HepG2 (cell line): ENCODE measurements at regions not wholly inside any gene's neighbourhood (a gene's known extent, or its start where the extent isn't known, plus 50 kb on each side); places are given as distances from the start of the nearest gene placed in this dataset.

Source experiments
- ATAC-seq: fragments of 200-7000 bp; cut with Tn5 transposase; 3 replicates; pipeline ENCODE4 v1.9.1; 2020; ENCODE audit warnings: mild to moderate bottlenecking, moderate library complexity
- BruUV-seq: library from RNA; stranded (reverse); fragments of 400-500 nt; replicated peaks from 2 replicates; lab custom pipeline; 2021; lab: Mats Ljungman, UMichigan
- CTCF ChIA-PET: fragments of 300-600 bp; formaldehyde crosslinking; extraction: SDS; loops from one replicate; lab custom pipeline; 2021; ENCODE audit warnings: low total read pairs, inconsistent platforms, low intra/inter-chr PET ratio; lab: Yijun Ruan, JAX
- POLR2A ChIA-PET: fragments of 350-600 bp; sonication (Branson Sonifier 250); formaldehyde crosslinking; loops from one replicate; lab custom pipeline; 2020; ENCODE audit warnings: antibody characterized with exemption, inconsistent platforms; lab: Yijun Ruan, JAX
- DNase-seq: peaks from one replicate; pipeline ENCODE4 v3.0.0-alpha.2; 2015; ENCODE audit warnings: low spot score
- FAIRE-seq: peaks from 3 replicates; lab custom pipeline; 2011; peaks lifted over from hg19 to GRCh38; lab: Jason Lieb, UNC
- H2AFZ ChIP-seq: one replicate; pipeline ENCODE4 v1.6.1; 2011; ENCODE audit warnings: low read length, inconsistent platforms
- H3K27ac ChIP-seq: fragments of 300-600 bp; 3 replicates; pipeline ENCODE4 v1.8.0; 2011; ENCODE audit warnings: mixed run types, mild to moderate bottlenecking, mixed read lengths, low read length, inconsistent platforms; ENCODE audit not compliant: insufficient read depth; ENCODE audit errors: extremely low read length
- H3K27me3 ChIP-seq, 2 experiments: fragments of 200-600 bp in 1 of 2; 2 replicates in 1 of 2; 3 replicates in 1 of 2; pipeline versions ENCODE4 v1.6.0 to v1.8.0; 2011; ENCODE audit warnings: low read length in 2 of 2, mild to moderate bottlenecking in 2 of 2, moderate library complexity in 2 of 2, inconsistent platforms in 1 of 2; ENCODE audit not compliant: insufficient read depth in 2 of 2, control insufficient read depth in 1 of 2
- H3K36me3 ChIP-seq, 2 experiments: fragments of 200-600 bp in 1 of 2; replicated peaks in 1 of 2; 2 replicates in 1 of 2; 3 replicates in 1 of 2; pipeline versions ENCODE4 v1.5.1 to v1.8.0; 2011; ENCODE audit warnings: low read length in 2 of 2, inconsistent platforms in 1 of 2; ENCODE audit not compliant: insufficient read depth in 2 of 2, control insufficient read depth in 1 of 2
- H3K4me1 ChIP-seq: 2 replicates; pipeline ENCODE4 v1.5.1; 2012; ENCODE audit warnings: low read length, inconsistent platforms; ENCODE audit not compliant: insufficient read depth
- H3K4me2 ChIP-seq: 2 replicates; pipeline ENCODE4 v1.6.0; 2011; ENCODE audit warnings: low read depth, low read length, inconsistent platforms
- H3K4me3 ChIP-seq, 3 experiments: fragments of 200-600 bp in 1 of 3; sonication (generic), shearing (Covaris generic) in 1 of 3; replicated peaks in 1 of 3; 2 replicates each; pipeline ENCODE4 v1.5.1; 2011 to 2016; ENCODE audit warnings: low read length in 3 of 3, inconsistent platforms in 2 of 3, low read depth in 2 of 3, mild to moderate bottlenecking in 2 of 3, control low read depth in 1 of 3, mixed read lengths in 1 of 3; ENCODE audit not compliant: insufficient read depth in 1 of 3
- H3K79me2 ChIP-seq: one replicate; pipeline ENCODE4 v1.6.1; 2011; ENCODE audit warnings: low read length, inconsistent platforms; ENCODE audit not compliant: insufficient read depth
- H3K9ac ChIP-seq: 2 replicates; pipeline ENCODE4 v1.6.0; 2011; ENCODE audit warnings: mild to moderate bottlenecking, low read depth, low read length, inconsistent platforms; ENCODE audit not compliant: insufficient read depth
- H3K9me3 ChIP-seq: 2 replicates; pipeline ENCODE4 v1.5.1; 2012; ENCODE audit warnings: mild to moderate bottlenecking, low read length
- H4K20me1 ChIP-seq: 2 replicates; pipeline ENCODE4 v1.6.0; 2011; ENCODE audit warnings: inconsistent platforms, mild to moderate bottlenecking, low read length, moderate library complexity; ENCODE audit not compliant: insufficient read depth
- AHDC1 ChIP-seq: sonication (generic); formaldehyde crosslinking; IDR thresholded peaks from 2 replicates; pipeline ENCODE4 v1.5.1; 2020; ENCODE audit warnings: mild to moderate bottlenecking, missing genetic modification reagents, borderline replicate concordance
- CENPX ChIP-seq: sonication (generic); formaldehyde crosslinking; IDR thresholded peaks from 2 replicates; pipeline ENCODE4 v1.9.0; 2021; ENCODE audit warnings: mild to moderate bottlenecking, missing genetic modification reagents, moderate library complexity
- EEA1 ChIP-seq: sonication (generic); formaldehyde crosslinking; IDR thresholded peaks from 2 replicates; pipeline ENCODE4 v1.5.1; 2020; ENCODE audit warnings: mild to moderate bottlenecking, missing genetic modification reagents, borderline replicate concordance
- FOSL2 ChIP-seq: sonication (generic); formaldehyde crosslinking; IDR thresholded peaks from 2 replicates; pipeline ENCODE4 v1.4.0; 2020; ENCODE audit warnings: missing genetic modification reagents
- GATAD2A ChIP-seq: IDR thresholded peaks from 2 replicates; pipeline ENCODE4 v1.6.1; 2016
- PHF8 ChIP-seq: sonication (generic); formaldehyde crosslinking; IDR thresholded peaks from 2 replicates; pipeline ENCODE4 v1.5.0; 2020; ENCODE audit warnings: missing genetic modification reagents
- PRMT3 ChIP-seq: sonication (generic); formaldehyde crosslinking; IDR thresholded peaks from 2 replicates; pipeline ENCODE4 v1.8.1; 2022; ENCODE audit warnings: low read depth, mild to moderate bottlenecking, moderate library complexity, missing genetic modification reagents, borderline replicate concordance
- THAP11 ChIP-seq: IDR thresholded peaks from 2 replicates; pipeline ENCODE4 v1.6.1; 2016; ENCODE audit warnings: missing biosample characterization, missing genetic modification reagents
- ZBTB8A ChIP-seq: sonication (generic); formaldehyde crosslinking; IDR thresholded peaks from 2 replicates; pipeline ENCODE4 v1.4.0; 2020; ENCODE audit warnings: mild to moderate bottlenecking, low read depth, missing genetic modification reagents, borderline replicate concordance
- ZIK1 ChIP-seq: sonication (generic); formaldehyde crosslinking; IDR thresholded peaks from 2 replicates; pipeline ENCODE4 v1.5.0; 2020; ENCODE audit warnings: mild to moderate bottlenecking, low read depth, missing genetic modification reagents, borderline replicate concordance
- ZNF326 ChIP-seq: sonication (generic); formaldehyde crosslinking; IDR thresholded peaks from 2 replicates; pipeline ENCODE4 v1.4.0; 2020; ENCODE audit warnings: missing genetic modification reagents, borderline replicate concordance
- ZNF564 ChIP-seq: sonication (generic); formaldehyde crosslinking; IDR thresholded peaks from 2 replicates; pipeline ENCODE4 v1.8.1; 2023; ENCODE audit warnings: mild to moderate bottlenecking, missing genetic modification reagents
- ZNF598 ChIP-seq: sonication (generic); formaldehyde crosslinking; IDR thresholded peaks from 2 replicates; pipeline ENCODE4 v1.5.1; 2020; ENCODE audit warnings: mild to moderate bottlenecking, missing genetic modification reagents, borderline replicate concordance
- ZNF749 ChIP-seq: sonication (generic); formaldehyde crosslinking; IDR thresholded peaks from 2 replicates; pipeline ENCODE4 v1.8.0; 2022; ENCODE audit warnings: mild to moderate bottlenecking, missing genetic modification reagents, moderate library complexity, borderline replicate concordance
- WGBS: methylation state at CpG from one replicate; pipeline ENCODE4 v1.1.6; 2017; ENCODE audit warnings: low lambda C conversion rate; 5-methylcytosine and 5-hydroxymethylcytosine counted together
- in situ Hi-C: cut with HindIII; loops from 2 replicates; pipeline ENCODE4 v1.10.0; 2017; ENCODE audit warnings: low pct_unique_long_range_greater_than_20kb; ENCODE audit not compliant: extremely low pct_ligation_motif_present
- intact Hi-C: fragments of 100-400 bp; cut with micrococcal nuclease; formaldehyde crosslinking; loops from one replicate; pipeline ENCODE4 v1.10.0; 2022; ENCODE audit not compliant: unreplicated experiment
- TF ChIP-seq, protein P1 (sequence below): sonication (generic); formaldehyde crosslinking; IDR thresholded peaks from 2 replicates; pipeline ENCODE4 v1.4.0; 2020; ENCODE audit warnings: missing genetic modification reagents

- intact Hi-C loops, result no loop called here
- Histone ChIP-seq H3K9me3 (no peaks in the 10 kb centered on the region), H3K79me2 (no peaks in the 10 kb centered on the region), H2AFZ (no peak overlapping the region), H4K20me1 (no peaks in the 10 kb centered on the region), H3K4me3 (no peak overlapping the region), H3K4me2 (no peak overlapping the region), H3K36me3 (no peaks in the 10 kb centered on the region), H3K27ac (no peak overlapping the region), H3K9ac (no peak overlapping the region), H3K27me3 (no peaks in the 10 kb centered on the region), H3K4me1 (no peaks in the 10 kb centered on the region)
- ChIA-PET POLR2A (no interaction called here), CTCF (no interaction called here)
- no peak for ATAC-seq
- no peak for DNase-seq
- WGBS, result 1% methylated on average over 3 of the region's 3 CpGs
- no TSS peak for BruUV-seq
- FAIRE-seq, result no peak
- in situ Hi-C loops, result no loop called here
- no peak for TF ChIP-seq CENPX
- TF ChIP-seq ZNF749, result no peak
- TF ChIP-seq ZIK1 (CRISPR knock-in tag), result no peak
- TF ChIP-seq EEA1 (CRISPR knock-in tag), result no peak
- no peak for TF ChIP-seq GATAD2A (CRISPR knock-in tag)
- no peak for TF ChIP-seq AHDC1 (CRISPR knock-in tag)
- TF ChIP-seq PRMT3, result no peak
- TF ChIP-seq ZNF326 (CRISPR knock-in tag), result no peak
- TF ChIP-seq PHF8 (CRISPR knock-in tag), result no peak
- no peak for TF ChIP-seq THAP11 (CRISPR knock-in tag)
- no peak for TF ChIP-seq FOSL2 (CRISPR knock-in tag)
- no peak for TF ChIP-seq ZNF564 (CRISPR knock-in tag)
- TF ChIP-seq ZBTB8A, result no peak
- TF ChIP-seq, protein P1, sequence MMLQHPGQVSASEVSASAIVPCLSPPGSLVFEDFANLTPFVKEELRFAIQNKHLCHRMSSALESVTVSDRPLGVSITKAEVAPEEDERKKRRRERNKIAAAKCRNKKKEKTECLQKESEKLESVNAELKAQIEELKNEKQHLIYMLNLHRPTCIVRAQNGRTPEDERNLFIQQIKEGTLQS, result no peak
- TF ChIP-seq ZNF598 (CRISPR knock-in tag), result no peak
Observed at GRCh38 chr10:88159127-88159829, 295.9 kb downstream of the PTEN start.
